NOMO-1 treated with DMSO at 0.1 percent for 48 hours (cell line): ENCODE measurements at regions not wholly inside any gene's neighbourhood (a gene's known extent, or its start where the extent isn't known, plus 50 kb on each side); places are given as distances from the start of the nearest gene placed in this dataset.

Source experiments
- DNase-seq: peaks from one replicate; lab custom pipeline; 2025; ENCODE audit not compliant: unreplicated experiment; lab: John Stamatoyannopoulos, UW

- no peak for DNase-seq
Measured at GRCh38 chr2:133717497-133717896, 149.2 kb upstream of the NCKAP5 start.

- DNase-seq, result no peak
Measured at GRCh38 chr2:133718688-133719201, 150.5 kb upstream of the NCKAP5 start.

GRCh38 chr2:133720429-133720828 is 152.2 kb upstream of the NCKAP5 start:
- DNase-seq, result no peak

GRCh38 chr2:133721118-133721517 is 152.9 kb upstream of the NCKAP5 start:
- DNase-seq, result no peak

- no peak for DNase-seq
Measured at GRCh38 chr2:133723133-133723532, 154.9 kb upstream of the NCKAP5 start.

- DNase-seq, result no peak
Measured at GRCh38 chr2:133726973-133727372, 158.7 kb upstream of the NCKAP5 start.

- no peak for DNase-seq
Measured at GRCh38 chr2:133732059-133732458, 163.8 kb upstream of the NCKAP5 start.

GRCh38 chr2:133732982-133733900 is 165.0 kb upstream of the NCKAP5 start:
- DNase-seq, result no peak

GRCh38 chr2:133733901-133734255 is 165.6 kb upstream of the NCKAP5 start:
- DNase-seq, result no peak

- DNase-seq, result no peak
Measured at GRCh38 chr2:133734716-133735495, 166.6 kb upstream of the NCKAP5 start.

- DNase-seq, result no peak
Measured at GRCh38 chr2:133736674-133737073, 168.4 kb upstream of the NCKAP5 start.

GRCh38 chr2:133737242-133737993 is 169.2 kb upstream of the NCKAP5 start:
- DNase-seq, result no peak

GRCh38 chr2:133739039-133739438 is 170.8 kb upstream of the NCKAP5 start:
- no peak for DNase-seq

- no peak for DNase-seq
Measured at GRCh38 chr2:133740500-133740899, 172.2 kb upstream of the NCKAP5 start.

- no peak for DNase-seq
Measured at GRCh38 chr2:133748007-133748700, 179.9 kb upstream of the NCKAP5 start.

GRCh38 chr2:133753665-133754064 is 185.4 kb upstream of the NCKAP5 start:
- DNase-seq, result no peak

GRCh38 chr2:133755480-133756300 is 187.4 kb upstream of the NCKAP5 start:
- no peak for DNase-seq

- no peak for DNase-seq
Measured at GRCh38 chr2:133756833-133757232, 188.6 kb upstream of the NCKAP5 start.

- DNase-seq, result no peak
Measured at GRCh38 chr2:133760376-133760775, 192.1 kb upstream of the NCKAP5 start.

- DNase-seq, result no peak
Measured at GRCh38 chr2:133765658-133766057, 197.4 kb upstream of the NCKAP5 start.
